ENCODE measurements at regions not wholly inside any gene's neighbourhood (a gene's known extent, or its start where the extent isn't known, plus 50 kb on each side); places are given as distances from the start of the nearest gene placed in this dataset.

DNA sequence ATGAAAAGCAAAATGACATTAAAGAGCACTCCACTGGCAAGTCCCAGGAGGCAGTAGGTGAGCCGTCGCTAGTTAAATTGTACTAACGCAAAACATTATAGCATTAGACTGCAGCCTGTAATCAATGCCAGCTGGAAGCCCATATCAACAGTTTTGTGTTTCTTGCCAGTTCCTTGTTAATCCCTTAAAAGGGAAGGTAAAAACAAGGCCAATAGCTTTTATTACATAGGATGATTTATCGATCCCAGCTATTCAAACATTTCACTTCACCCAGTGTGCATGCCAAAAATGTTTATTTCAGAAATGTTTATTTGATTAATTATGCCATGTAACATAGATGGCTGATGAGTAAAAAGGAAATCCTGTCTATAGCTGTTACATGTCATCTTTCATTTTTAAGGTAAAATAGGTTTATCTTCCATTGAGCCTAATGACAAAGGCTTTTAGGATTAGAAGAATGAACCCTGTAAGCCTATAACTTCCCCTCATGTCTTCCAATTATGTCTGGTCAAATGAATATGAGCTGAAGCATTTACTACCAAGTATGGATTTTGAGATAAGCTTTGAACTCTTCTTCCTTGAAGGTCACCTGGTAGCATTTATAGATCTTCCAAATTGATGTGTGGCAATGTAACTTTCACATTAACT, 591.2 kb downstream of the RNF144A start:
- TF ChIP-seq, protein P1, sequence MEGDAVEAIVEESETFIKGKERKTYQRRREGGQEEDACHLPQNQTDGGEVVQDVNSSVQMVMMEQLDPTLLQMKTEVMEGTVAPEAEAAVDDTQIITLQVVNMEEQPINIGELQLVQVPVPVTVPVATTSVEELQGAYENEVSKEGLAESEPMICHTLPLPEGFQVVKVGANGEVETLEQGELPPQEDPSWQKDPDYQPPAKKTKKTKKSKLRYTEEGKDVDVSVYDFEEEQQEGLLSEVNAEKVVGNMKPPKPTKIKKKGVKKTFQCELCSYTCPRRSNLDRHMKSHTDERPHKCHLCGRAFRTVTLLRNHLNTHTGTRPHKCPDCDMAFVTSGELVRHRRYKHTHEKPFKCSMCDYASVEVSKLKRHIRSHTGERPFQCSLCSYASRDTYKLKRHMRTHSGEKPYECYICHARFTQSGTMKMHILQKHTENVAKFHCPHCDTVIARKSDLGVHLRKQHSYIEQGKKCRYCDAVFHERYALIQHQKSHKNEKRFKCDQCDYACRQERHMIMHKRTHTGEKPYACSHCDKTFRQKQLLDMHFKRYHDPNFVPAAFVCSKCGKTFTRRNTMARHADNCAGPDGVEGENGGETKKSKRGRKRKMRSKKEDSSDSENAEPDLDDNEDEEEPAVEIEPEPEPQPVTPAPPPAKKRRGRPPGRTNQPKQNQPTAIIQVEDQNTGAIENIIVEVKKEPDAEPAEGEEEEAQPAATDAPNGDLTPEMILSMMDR (conservative IDR thresholded peaks at IDR 0.05; ENCODE audit: low read length) = no peak
- TF ChIP-seq EZH2phosphoT487 (IDR thresholded peaks at IDR 0.05; ENCODE audit: borderline replicate concordance) = no peak

Data from Loucy (cell line).